OCI-LY7 (cell line): ENCODE measurements at regions not wholly inside any gene's neighbourhood (a gene's known extent, or its start where the extent isn't known, plus 50 kb on each side); places are given as distances from the start of the nearest gene placed in this dataset.

Source experiments
- EZH2phosphoT487 ChIP-seq: fragments of 200-600 bp; sonication (generic); IDR thresholded peaks from 2 replicates; pipeline ENCODE4 v1.6.1; 2018; ENCODE audit warnings: low read depth, borderline replicate concordance, mild to moderate bottlenecking, mixed run types, antibody characterized with exemption, low read length, moderate library complexity, mixed read lengths
- TF ChIP-seq, protein P1 (sequence below): fragments of 200-600 bp; sonication (generic); conservative IDR thresholded peaks from 2 replicates; pipeline ENCODE4 v1.5.1; 2014; ENCODE audit warnings: mild to moderate bottlenecking, antibody characterized with exemption, low read length, moderate library complexity, mixed read lengths

- TF ChIP-seq, protein P1, sequence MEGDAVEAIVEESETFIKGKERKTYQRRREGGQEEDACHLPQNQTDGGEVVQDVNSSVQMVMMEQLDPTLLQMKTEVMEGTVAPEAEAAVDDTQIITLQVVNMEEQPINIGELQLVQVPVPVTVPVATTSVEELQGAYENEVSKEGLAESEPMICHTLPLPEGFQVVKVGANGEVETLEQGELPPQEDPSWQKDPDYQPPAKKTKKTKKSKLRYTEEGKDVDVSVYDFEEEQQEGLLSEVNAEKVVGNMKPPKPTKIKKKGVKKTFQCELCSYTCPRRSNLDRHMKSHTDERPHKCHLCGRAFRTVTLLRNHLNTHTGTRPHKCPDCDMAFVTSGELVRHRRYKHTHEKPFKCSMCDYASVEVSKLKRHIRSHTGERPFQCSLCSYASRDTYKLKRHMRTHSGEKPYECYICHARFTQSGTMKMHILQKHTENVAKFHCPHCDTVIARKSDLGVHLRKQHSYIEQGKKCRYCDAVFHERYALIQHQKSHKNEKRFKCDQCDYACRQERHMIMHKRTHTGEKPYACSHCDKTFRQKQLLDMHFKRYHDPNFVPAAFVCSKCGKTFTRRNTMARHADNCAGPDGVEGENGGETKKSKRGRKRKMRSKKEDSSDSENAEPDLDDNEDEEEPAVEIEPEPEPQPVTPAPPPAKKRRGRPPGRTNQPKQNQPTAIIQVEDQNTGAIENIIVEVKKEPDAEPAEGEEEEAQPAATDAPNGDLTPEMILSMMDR, result no peak
- TF ChIP-seq EZH2phosphoT487, result no peak
These were observed 86.9 kb upstream of the NABP1 start for GRCh38 chr2:191591025-191591424.
